ENCODE measurements at regions not wholly inside any gene's neighbourhood (a gene's known extent, or its start where the extent isn't known, plus 50 kb on each side); places are given as distances from the start of the nearest gene placed in this dataset.

DNA sequence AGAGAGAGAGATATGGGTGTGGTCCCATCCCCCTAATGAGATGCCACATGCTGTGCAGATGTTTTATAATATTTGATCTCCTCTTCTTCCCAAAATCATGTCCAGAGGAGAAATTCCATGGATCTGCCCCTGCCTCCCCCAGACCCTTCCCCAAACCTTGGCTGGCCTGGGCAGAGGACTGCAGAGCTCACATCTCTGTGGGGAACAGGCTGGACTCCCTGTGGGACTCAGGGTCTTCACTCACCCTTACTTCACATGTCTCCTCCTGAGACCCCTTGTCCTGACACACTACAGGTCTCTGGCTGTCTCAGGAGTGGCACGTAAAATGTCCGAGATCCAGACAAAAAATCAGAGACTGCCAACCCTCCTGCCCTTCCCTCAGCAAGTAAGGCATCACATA is 76.0 kb upstream of the CAPRIN2 start:
- Histone ChIP-seq H3K9me3 (no peaks in the 10 kb centered on the region), H3K4me3 (no peak overlapping the region), H3K4me1 (no peaks in the 10 kb centered on the region), H3K27me3 (no peaks in the 10 kb centered on the region), H3K36me3 (no peaks in the 10 kb centered on the region), H3K27ac (no peak overlapping the region)
- DNase-seq (ENCODE audit: extremely low spot score in 2 of 2), result no peak
- intact Hi-C loops (cut with DNase I), result no loop called here
- TF ChIP-seq, protein P1, sequence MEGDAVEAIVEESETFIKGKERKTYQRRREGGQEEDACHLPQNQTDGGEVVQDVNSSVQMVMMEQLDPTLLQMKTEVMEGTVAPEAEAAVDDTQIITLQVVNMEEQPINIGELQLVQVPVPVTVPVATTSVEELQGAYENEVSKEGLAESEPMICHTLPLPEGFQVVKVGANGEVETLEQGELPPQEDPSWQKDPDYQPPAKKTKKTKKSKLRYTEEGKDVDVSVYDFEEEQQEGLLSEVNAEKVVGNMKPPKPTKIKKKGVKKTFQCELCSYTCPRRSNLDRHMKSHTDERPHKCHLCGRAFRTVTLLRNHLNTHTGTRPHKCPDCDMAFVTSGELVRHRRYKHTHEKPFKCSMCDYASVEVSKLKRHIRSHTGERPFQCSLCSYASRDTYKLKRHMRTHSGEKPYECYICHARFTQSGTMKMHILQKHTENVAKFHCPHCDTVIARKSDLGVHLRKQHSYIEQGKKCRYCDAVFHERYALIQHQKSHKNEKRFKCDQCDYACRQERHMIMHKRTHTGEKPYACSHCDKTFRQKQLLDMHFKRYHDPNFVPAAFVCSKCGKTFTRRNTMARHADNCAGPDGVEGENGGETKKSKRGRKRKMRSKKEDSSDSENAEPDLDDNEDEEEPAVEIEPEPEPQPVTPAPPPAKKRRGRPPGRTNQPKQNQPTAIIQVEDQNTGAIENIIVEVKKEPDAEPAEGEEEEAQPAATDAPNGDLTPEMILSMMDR (IDR thresholded peaks at IDR 0.05), result no peak
- TF ChIP-seq POLR2A (IDR thresholded peaks at IDR 0.05), result no peak
- TF ChIP-seq POLR2AphosphoS5 (IDR thresholded peaks at IDR 0.05; ENCODE audit: insufficient read depth in 1 of 2, low read depth in 1 of 2), result no peak

DNA sequence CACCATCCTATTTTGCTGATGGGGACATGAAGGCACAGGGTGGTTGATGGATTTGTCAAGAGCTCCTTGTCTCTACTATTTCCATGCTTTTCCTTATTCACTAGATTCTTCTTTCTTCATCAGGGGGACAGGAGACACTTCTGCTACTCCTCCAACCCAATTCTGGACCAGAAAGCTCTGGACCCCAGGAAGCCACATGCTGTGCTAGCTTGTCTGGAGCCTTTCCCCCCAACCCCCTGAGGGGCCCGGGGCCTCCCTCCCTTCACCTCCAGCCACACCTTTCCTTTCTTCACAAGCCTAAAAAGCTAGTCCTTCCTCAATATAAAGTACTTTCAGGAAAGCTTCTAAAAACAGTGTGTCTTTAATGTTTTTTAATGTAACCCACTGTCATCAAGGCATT is 75.1 kb upstream of the CAPRIN2 start:
- intact Hi-C loops (cut with DNase I), result no loop called here
- DNase-seq (ENCODE audit: extremely low spot score in 2 of 2), result no peak
- no peak overlapping the region for H3K4me3 ChIP-seq
- H3K27me3 ChIP-seq, result no peaks in the 10 kb centered on the region
- H3K27ac ChIP-seq, result no peak overlapping the region
- no peaks in the 10 kb centered on the region for H3K4me1 ChIP-seq
- TF ChIP-seq POLR2A (IDR thresholded peaks at IDR 0.05), result no peak
- TF ChIP-seq, protein P1 (IDR thresholded peaks at IDR 0.05), result no peak
- no peak for TF ChIP-seq POLR2AphosphoS5 (IDR thresholded peaks at IDR 0.05; ENCODE audit: insufficient read depth in 1 of 2, low read depth in 1 of 2)
- H3K36me3 ChIP-seq, result no peaks in the 10 kb centered on the region
- no peaks in the 10 kb centered on the region for H3K9me3 ChIP-seq

DNA sequence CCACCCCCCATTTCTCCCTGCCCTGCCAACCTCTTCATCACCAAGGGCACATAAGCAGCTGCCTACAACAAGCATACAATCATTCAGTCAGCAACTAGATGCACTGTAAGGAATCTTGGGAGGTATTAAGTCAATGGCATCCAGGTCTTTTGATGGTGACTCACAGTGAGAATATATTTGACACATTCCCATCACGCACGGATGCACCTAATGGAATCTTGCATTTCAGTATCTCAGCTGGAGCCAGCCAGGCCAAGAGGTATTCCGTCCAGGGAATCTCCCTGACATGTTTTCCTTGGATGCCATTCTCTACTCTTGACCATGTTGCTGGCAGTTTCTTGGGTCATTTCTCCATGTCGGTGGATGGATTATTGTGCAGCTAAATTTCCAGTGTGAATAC is 73.9 kb upstream of the CAPRIN2 start:
- intact Hi-C loops (cut with DNase I), result no loop called here
- Histone ChIP-seq H3K4me1 (no peaks in the 10 kb centered on the region), H3K27ac (no peak overlapping the region), H3K9me3 (no peaks in the 10 kb centered on the region), H3K4me3 (no peak overlapping the region), H3K27me3 (no peaks in the 10 kb centered on the region), H3K36me3 (no peaks in the 10 kb centered on the region)
- TF ChIP-seq POLR2A (IDR thresholded peaks at IDR 0.05) (no peak), POLR2AphosphoS5 (IDR thresholded peaks at IDR 0.05; ENCODE audit: insufficient read depth in 1 of 2, low read depth in 1 of 2) (no peak)
- TF ChIP-seq, protein P1 (IDR thresholded peaks at IDR 0.05), result no peak
- no peak for DNase-seq (ENCODE audit: extremely low spot score in 2 of 2)

DNA sequence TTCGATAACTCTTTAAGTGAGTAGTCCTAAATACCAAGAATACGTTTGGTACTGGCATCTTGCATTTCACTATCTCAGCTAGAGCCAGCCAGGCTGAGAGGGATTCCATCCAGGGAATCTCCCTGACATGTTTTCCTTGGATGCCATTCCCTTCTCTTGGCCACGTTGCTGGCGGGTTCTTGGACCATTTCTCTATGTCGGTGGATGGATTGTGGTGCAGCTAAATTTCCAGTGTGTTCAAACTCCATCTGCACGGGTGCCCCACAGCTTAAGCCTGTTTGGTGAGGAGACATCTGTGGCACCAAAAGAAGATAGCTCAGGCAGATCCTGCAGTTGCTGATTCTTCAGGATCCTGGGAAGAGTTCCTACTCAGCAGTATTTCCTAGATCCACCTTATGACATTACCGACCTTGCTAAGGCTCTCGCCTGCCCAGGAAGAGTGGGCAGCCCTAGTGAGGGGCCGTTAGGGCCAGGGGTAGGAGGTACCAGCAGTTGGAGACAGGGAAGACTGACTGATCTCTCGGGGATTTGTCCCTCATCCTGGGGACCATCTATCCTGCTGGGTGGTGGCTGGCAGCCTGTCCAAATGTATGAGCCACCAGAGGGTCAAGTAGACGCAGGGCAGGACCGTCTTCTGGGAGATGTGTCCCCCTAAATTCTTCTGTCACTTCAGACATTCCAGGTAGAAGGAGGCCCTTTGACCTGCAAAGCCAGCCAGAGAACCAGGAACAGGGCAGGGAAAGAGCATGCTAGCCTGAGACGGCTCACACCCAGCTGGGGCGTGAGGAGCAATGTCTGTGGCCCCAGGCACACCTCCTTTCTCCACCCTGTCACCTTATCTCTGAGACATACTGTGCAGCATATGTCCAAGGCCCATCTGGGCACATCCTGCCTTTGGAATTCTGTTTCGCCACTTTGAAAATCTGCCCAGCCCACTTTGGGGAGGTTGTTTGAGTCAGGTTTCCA is 72.6 kb upstream of the CAPRIN2 start:
- H3K9me3 ChIP-seq, result no peaks in the 10 kb centered on the region
- H3K4me3 ChIP-seq, result no peak overlapping the region
- H3K27ac ChIP-seq, result no peak overlapping the region
- intact Hi-C loops (cut with DNase I), result no loop called here
- no peak for TF ChIP-seq POLR2AphosphoS5 (IDR thresholded peaks at IDR 0.05; ENCODE audit: insufficient read depth in 1 of 2, low read depth in 1 of 2)
- TF ChIP-seq, protein P1 (IDR thresholded peaks at IDR 0.05), result no peak
- TF ChIP-seq POLR2A (IDR thresholded peaks at IDR 0.05), result no peak
- no peaks in the 10 kb centered on the region for H3K27me3 ChIP-seq
- DNase-seq (ENCODE audit: extremely low spot score in 2 of 2), result no peak
- H3K36me3 ChIP-seq, result no peaks in the 10 kb centered on the region
- H3K4me1 ChIP-seq, result peaks cover 11% of the 10 kb centered on the region

DNA sequence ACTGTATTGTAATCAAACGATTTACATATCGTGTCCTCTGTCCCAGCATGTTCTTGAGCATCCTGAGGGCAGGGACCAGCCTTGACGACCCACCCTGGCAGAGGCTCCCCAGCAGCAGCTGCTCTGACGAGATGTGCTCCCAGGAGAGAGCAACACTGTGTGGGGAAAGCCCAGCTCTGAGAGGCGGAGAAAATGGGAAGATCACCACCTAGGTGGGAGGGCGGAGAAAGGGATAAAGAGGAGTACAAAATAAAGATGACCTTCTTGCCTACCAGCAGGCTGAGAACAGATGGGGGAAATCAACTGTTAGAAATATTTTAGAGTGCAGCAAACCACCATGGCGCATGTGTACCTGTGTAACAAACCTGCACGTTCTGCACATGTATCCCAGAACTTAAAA is 71.5 kb upstream of the CAPRIN2 start:
- no peaks in the 10 kb centered on the region for H3K9me3 ChIP-seq
- no peaks in the 10 kb centered on the region for H3K36me3 ChIP-seq
- no peaks in the 10 kb centered on the region for H3K27me3 ChIP-seq
- TF ChIP-seq POLR2AphosphoS5 (IDR thresholded peaks at IDR 0.05; ENCODE audit: insufficient read depth in 1 of 2, low read depth in 1 of 2) (no peak), POLR2A (IDR thresholded peaks at IDR 0.05) (no peak)
- TF ChIP-seq, protein P1 (IDR thresholded peaks at IDR 0.05), result no peak
- intact Hi-C loops (cut with DNase I), result no loop called here
- no peak overlapping the region for H3K27ac ChIP-seq
- peaks cover 12% of the 10 kb centered on the region for H3K4me1 ChIP-seq
- no peak overlapping the region for H3K4me3 ChIP-seq
- DNase-seq (ENCODE audit: extremely low spot score in 2 of 2), result no peak
